ENCODE measurements at regions not wholly inside any gene's neighbourhood (a gene's known extent, or its start where the extent isn't known, plus 50 kb on each side); places are given as distances from the start of the nearest gene placed in this dataset.
"Not testable (repeated sequence)": the region's sequence is repeated elsewhere in the genome, so short reads cannot be mapped to it uniquely, and the experiment has no call there.

GRCh38 chr3:163582967-163583366, 1495.3 kb downstream of the SI start:
- DNase-seq (ENCODE audit: insufficient read length, low spot score) (no peak), FAIRE-seq (no peak)

GRCh38 chr3:163577271-163577670, 1501.0 kb downstream of the SI start:
- FAIRE-seq (no peak), DNase-seq (ENCODE audit: insufficient read length, low spot score) (no peak)

- DNase-seq (ENCODE audit: insufficient read length, low spot score) = no peak
These were observed 1502.0 kb downstream of the SI start for GRCh38 chr3:163576314-163576713.

GRCh38 chr3:163573324-163573723, 1505.0 kb downstream of the SI start:
- FAIRE-seq (no peak), DNase-seq (ENCODE audit: insufficient read length, low spot score) (no peak)

More at GRCh38 chr3:163576314-163576713, 1502.0 kb downstream of the SI start:
- FAIRE-seq = no peak

- DNase-seq (ENCODE audit: insufficient read length, low spot score) (no peak), FAIRE-seq (no peak)
These were observed 1505.4 kb downstream of the SI start for GRCh38 chr3:163572856-163573255.

GRCh38 chr3:163563485-163563884, 1514.8 kb downstream of the SI start:
- FAIRE-seq = no peak
- no peak for DNase-seq (ENCODE audit: insufficient read length, low spot score)

GRCh38 chr3:163562625-163563024, 1515.7 kb downstream of the SI start:
- DNase-seq (ENCODE audit: insufficient read length, low spot score) = no peak
- no peak for FAIRE-seq

- DNase-seq (ENCODE audit: insufficient read length, low spot score) (no peak), FAIRE-seq (no peak)
These were observed 1517.1 kb downstream of the SI start for GRCh38 chr3:163561151-163561550.

GRCh38 chr3:163560459-163560858, 1517.8 kb downstream of the SI start:
- no peak for DNase-seq (ENCODE audit: insufficient read length, low spot score)
- no peak for FAIRE-seq

- no peak for FAIRE-seq
These were observed 1521.3 kb downstream of the SI start for GRCh38 chr3:163556813-163557523.

GRCh38 chr3:163555918-163556317, 1522.4 kb downstream of the SI start:
- DNase-seq (ENCODE audit: insufficient read length, low spot score) (no peak), FAIRE-seq (no peak)

More at GRCh38 chr3:163556813-163557523, 1521.3 kb downstream of the SI start:
- no peak for DNase-seq (ENCODE audit: insufficient read length, low spot score)

- FAIRE-seq (no peak), DNase-seq (ENCODE audit: insufficient read length, low spot score) (no peak)
These were observed 1525.7 kb downstream of the SI start for GRCh38 chr3:163552659-163552966.

- FAIRE-seq = not testable (repeated sequence)
These were observed 1526.2 kb downstream of the SI start for GRCh38 chr3:163551915-163552658.

GRCh38 chr3:163548015-163548414, 1530.3 kb downstream of the SI start:
- DNase-seq (ENCODE audit: insufficient read length, low spot score) (no peak), FAIRE-seq (no peak)

More at GRCh38 chr3:163551915-163552658, 1526.2 kb downstream of the SI start:
- DNase-seq (ENCODE audit: insufficient read length, low spot score) = not testable (repeated sequence)

- FAIRE-seq (no peak), DNase-seq (ENCODE audit: insufficient read length, low spot score) (no peak)
These were observed 1531.1 kb downstream of the SI start for GRCh38 chr3:163547014-163547685.

GRCh38 chr3:163543662-163544061, 1534.6 kb downstream of the SI start:
- FAIRE-seq = no peak
- no peak for DNase-seq (ENCODE audit: insufficient read length, low spot score)

- FAIRE-seq (no peak), DNase-seq (ENCODE audit: insufficient read length, low spot score) (no peak)
These were observed 1536.7 kb downstream of the SI start for GRCh38 chr3:163541629-163542028.

GRCh38 chr3:163538387-163538786, 1539.9 kb downstream of the SI start:
- DNase-seq (ENCODE audit: insufficient read length, low spot score) = no peak
- FAIRE-seq = no peak

GRCh38 chr3:163533381-163533780, 1544.9 kb downstream of the SI start:
- no peak for DNase-seq (ENCODE audit: insufficient read length, low spot score)
- no peak for FAIRE-seq

- FAIRE-seq (no peak), DNase-seq (ENCODE audit: insufficient read length, low spot score) (no peak)
These were observed 1554.9 kb downstream of the SI start for GRCh38 chr3:163523375-163523774.

GRCh38 chr3:163521261-163521660, 1557.0 kb downstream of the SI start:
- FAIRE-seq (no peak), DNase-seq (ENCODE audit: insufficient read length, low spot score) (no peak)

GRCh38 chr3:163518065-163518464, 1560.2 kb downstream of the SI start:
- no peak for FAIRE-seq
- no peak for DNase-seq (ENCODE audit: insufficient read length, low spot score)
